ENCODE measurements at regions not wholly inside any gene's neighbourhood (a gene's known extent, or its start where the extent isn't known, plus 50 kb on each side); places are given as distances from the start of the nearest gene placed in this dataset.

- no peak for TF ChIP-seq CTCF (IDR thresholded peaks at IDR 0.05)
- TF ChIP-seq POLR2A (IDR thresholded peaks at IDR 0.05): no peak
Observed at GRCh38 chr15:31235311-31236183, 91.1 kb upstream of the KLF13 start.

GRCh38 chr15:31236184-31237042 is 90.2 kb upstream of the KLF13 start:
- whole genome bisulfite sequencing, 2 donors: 30 to 37% methylated on average over 17 to 19 of the region's 19 CpGs
- TF ChIP-seq POLR2A (IDR thresholded peaks at IDR 0.05) (no peak), CTCF (IDR thresholded peaks at IDR 0.05) (no peak)
- peaks cover 23% of the 10 kb centered on the region for H3K4me1 ChIP-seq
- H3K9me3 ChIP-seq: no peaks in the 10 kb centered on the region
- DNase-seq: peak; percentile 78
- no peaks in the 10 kb centered on the region for H3K27me3 ChIP-seq
- H3K36me3 ChIP-seq (ENCODE audit: low read depth, missing control alignments): no peaks in the 10 kb centered on the region
- intact Hi-C loops (cut with DNase I; ENCODE audit: low total_unique reads): no loop called here
- H3K27ac ChIP-seq: peak overlapping the region; percentile 62 to 78
- no peak overlapping the region for H3K4me3 ChIP-seq

More at GRCh38 chr15:31235311-31236183, 91.1 kb upstream of the KLF13 start:
- no peak overlapping the region for H3K4me3 ChIP-seq
- DNase-seq: peak; percentile 82
- no peaks in the 10 kb centered on the region for H3K9me3 ChIP-seq
- intact Hi-C loops (cut with DNase I; ENCODE audit: low total_unique reads): no loop called here
- 54 to 63% methylated on average over 20 of the region's 20 CpGs for WGBS, 2 donors
- peaks cover 23% of the 10 kb centered on the region for H3K4me1 ChIP-seq
- peak overlapping the region; percentile 62 to 78 for H3K27ac ChIP-seq
- no peaks in the 10 kb centered on the region for H3K36me3 ChIP-seq (ENCODE audit: low read depth, missing control alignments)
- no peaks in the 10 kb centered on the region for H3K27me3 ChIP-seq

- Histone ChIP-seq H3K4me3 (no peak overlapping the region), H3K27me3 (no peaks in the 10 kb centered on the region), H3K9me3 (no peaks in the 10 kb centered on the region), H3K27ac (peak overlapping the region in 1 of 2 donors; percentile 34), H3K36me3 (ENCODE audit: low read depth, missing control alignments) (no peaks in the 10 kb centered on the region), H3K4me1 (peaks cover 23% of the 10 kb centered on the region)
- WGBS, 2 donors: 95 to 97% methylated on average over 3 of the region's 3 CpGs
- no peak for DNase-seq
- TF ChIP-seq POLR2A (IDR thresholded peaks at IDR 0.05) (no peak), CTCF (IDR thresholded peaks at IDR 0.05) (no peak)
- intact Hi-C loops (cut with DNase I; ENCODE audit: low total_unique reads): no loop called here
Observed at GRCh38 chr15:31237043-31237324, 89.7 kb upstream of the KLF13 start.

- DNase-seq: no peak
- intact Hi-C loops (cut with DNase I; ENCODE audit: low total_unique reads): no loop called here
- H3K27ac ChIP-seq: no peak overlapping the region
- WGBS, 2 donors: 100% methylated on average over 1 of the region's 1 CpG
- peaks cover 23% of the 10 kb centered on the region for H3K4me1 ChIP-seq
- H3K9me3 ChIP-seq: no peaks in the 10 kb centered on the region
- H3K27me3 ChIP-seq: no peaks in the 10 kb centered on the region
- no peak overlapping the region for H3K4me3 ChIP-seq
- no peaks in the 10 kb centered on the region for H3K36me3 ChIP-seq (ENCODE audit: low read depth, missing control alignments)
- no peak for TF ChIP-seq CTCF (IDR thresholded peaks at IDR 0.05)
- TF ChIP-seq POLR2A (IDR thresholded peaks at IDR 0.05): no peak
Observed at GRCh38 chr15:31238906-31239305, 87.7 kb upstream of the KLF13 start.

All from testis (tissue), 2 donors.